Calu3 (cell line): ENCODE measurements at regions not wholly inside any gene's neighbourhood (a gene's known extent, or its start where the extent isn't known, plus 50 kb on each side); places are given as distances from the start of the nearest gene placed in this dataset.
"Not testable (repeated sequence)": the region's sequence is repeated elsewhere in the genome, so short reads cannot be mapped to it uniquely, and the experiment has no call there.

Experiments
- BruUV-seq: library from RNA; stranded (reverse); fragments of 400-500 nt; replicated peaks from 2 replicates; lab custom pipeline; 2021; lab: Mats Ljungman, UMichigan
- CTCF ChIA-PET: fragments of 300-600 bp; sonication (Branson Sonifier 250); formaldehyde crosslinking; loops from one replicate; lab custom pipeline; 2022; ENCODE audit warnings: antibody characterized with exemption; lab: Charles Lee
- DNase-seq: peaks from one replicate; pipeline ENCODE4 v3.0.0; 2022
- H3K27ac Mint-ChIP-seq: one replicate; pipeline ENCODE4 v1.8.0; 2022; ENCODE audit warnings: mixed read lengths; ENCODE audit not compliant: unreplicated experiment
- H3K27me3 Mint-ChIP-seq: one replicate; pipeline ENCODE4 v1.8.0; 2022; ENCODE audit warnings: mixed read lengths; ENCODE audit not compliant: unreplicated experiment
- H3K36me3 Mint-ChIP-seq: one replicate; pipeline ENCODE4 v1.8.0; 2022; ENCODE audit warnings: mild to moderate bottlenecking, moderate library complexity, mixed read lengths; ENCODE audit not compliant: insufficient read depth, unreplicated experiment
- H3K4me1 Mint-ChIP-seq: one replicate; pipeline ENCODE4 v1.8.0; 2022; ENCODE audit warnings: mild to moderate bottlenecking, low read depth, mixed read lengths; ENCODE audit not compliant: unreplicated experiment
- H3K4me3 Mint-ChIP-seq: one replicate; pipeline ENCODE4 v1.8.0; 2022; ENCODE audit warnings: mild to moderate bottlenecking, low read depth, moderate library complexity, mixed read lengths; ENCODE audit not compliant: unreplicated experiment
- H3K9me3 Mint-ChIP-seq: one replicate; pipeline ENCODE4 v1.8.0; 2022; ENCODE audit warnings: low read depth, mixed read lengths; ENCODE audit not compliant: unreplicated experiment
- intact Hi-C: fragments of 100-400 bp; cut with micrococcal nuclease; formaldehyde crosslinking; loops from one replicate; pipeline ENCODE4 v1.10.0; 2022; ENCODE audit not compliant: unreplicated experiment
- TF ChIP-seq, protein P1 (sequence below): fragments of 200-600 bp; IDR thresholded peaks from one replicate; pipeline ENCODE4 v1.8.0; 2022; ENCODE audit warnings: antibody characterized with exemption; ENCODE audit not compliant: unreplicated experiment

DNA sequence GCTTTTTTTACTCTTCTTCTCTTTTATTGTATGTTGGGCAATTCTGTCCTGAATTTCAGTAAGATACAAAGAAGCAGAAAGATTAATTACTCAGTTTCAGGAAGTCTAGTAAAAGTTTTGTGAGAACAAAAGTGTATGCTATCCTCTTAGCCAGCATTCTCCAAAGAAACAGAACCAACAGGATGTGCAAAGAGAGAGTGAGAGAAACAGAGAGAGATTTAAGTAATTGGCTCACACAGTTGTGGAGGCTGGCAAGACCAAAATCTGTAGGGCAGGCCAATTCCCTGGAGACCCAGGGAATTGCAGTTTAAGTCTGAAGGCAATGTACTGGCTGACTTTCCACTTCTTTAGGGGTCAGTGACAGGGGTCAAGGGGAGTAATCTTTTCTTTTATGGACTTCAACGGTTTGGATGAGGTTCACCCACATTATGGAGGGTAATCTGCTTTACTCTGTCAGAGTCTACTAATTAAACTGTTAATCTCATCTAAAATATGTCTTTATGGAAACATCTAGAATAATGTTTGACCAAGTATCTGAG, 59.2 kb upstream of the SLC39A8 start:
- BruUV-seq, result no TSS peak
- intact Hi-C loops, result no loop called here
- H3K4me3 Mint-ChIP-seq, result no peak overlapping the region

DNA sequence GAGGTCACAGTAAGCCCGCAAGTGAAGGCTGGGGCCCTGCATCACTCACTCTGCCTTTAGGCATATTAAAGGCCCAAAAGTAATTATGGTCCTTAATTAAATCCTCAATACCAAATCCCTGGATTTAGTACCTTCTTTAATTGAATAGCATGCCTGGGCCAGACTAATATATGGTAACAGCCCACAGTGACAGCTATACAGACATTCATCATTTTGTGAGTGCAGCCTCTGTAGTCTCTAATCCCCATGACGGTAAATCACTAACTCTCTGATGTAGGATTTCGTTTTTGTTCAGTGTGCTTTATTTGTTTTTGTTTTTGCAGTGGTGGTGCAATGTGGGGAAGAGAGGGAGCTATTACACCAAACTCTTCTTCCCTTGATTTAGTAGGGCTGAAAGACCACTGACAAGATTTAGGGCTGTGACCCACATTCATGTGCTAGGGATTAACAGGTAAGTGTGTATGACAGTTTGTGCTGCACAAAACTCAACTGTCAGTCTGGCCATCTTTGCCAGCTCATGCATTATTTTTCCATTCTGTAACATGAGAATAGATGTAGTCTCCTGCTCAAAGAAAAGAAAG, 60.6 kb upstream of the SLC39A8 start:
- no TSS peak for BruUV-seq
- CTCF ChIA-PET, result no interaction called here
- peaks cover 8% of the 10 kb centered on the region for H3K4me1 Mint-ChIP-seq
- no peaks in the 10 kb centered on the region for H3K9me3 Mint-ChIP-seq
- H3K27me3 Mint-ChIP-seq, result no peaks in the 10 kb centered on the region
- DNase-seq, result no peak
- intact Hi-C loops, result no loop called here
- no peak overlapping the region for H3K27ac Mint-ChIP-seq
- no peak overlapping the region for H3K4me3 Mint-ChIP-seq
- TF ChIP-seq, protein P1, sequence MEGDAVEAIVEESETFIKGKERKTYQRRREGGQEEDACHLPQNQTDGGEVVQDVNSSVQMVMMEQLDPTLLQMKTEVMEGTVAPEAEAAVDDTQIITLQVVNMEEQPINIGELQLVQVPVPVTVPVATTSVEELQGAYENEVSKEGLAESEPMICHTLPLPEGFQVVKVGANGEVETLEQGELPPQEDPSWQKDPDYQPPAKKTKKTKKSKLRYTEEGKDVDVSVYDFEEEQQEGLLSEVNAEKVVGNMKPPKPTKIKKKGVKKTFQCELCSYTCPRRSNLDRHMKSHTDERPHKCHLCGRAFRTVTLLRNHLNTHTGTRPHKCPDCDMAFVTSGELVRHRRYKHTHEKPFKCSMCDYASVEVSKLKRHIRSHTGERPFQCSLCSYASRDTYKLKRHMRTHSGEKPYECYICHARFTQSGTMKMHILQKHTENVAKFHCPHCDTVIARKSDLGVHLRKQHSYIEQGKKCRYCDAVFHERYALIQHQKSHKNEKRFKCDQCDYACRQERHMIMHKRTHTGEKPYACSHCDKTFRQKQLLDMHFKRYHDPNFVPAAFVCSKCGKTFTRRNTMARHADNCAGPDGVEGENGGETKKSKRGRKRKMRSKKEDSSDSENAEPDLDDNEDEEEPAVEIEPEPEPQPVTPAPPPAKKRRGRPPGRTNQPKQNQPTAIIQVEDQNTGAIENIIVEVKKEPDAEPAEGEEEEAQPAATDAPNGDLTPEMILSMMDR, result no peak
- H3K36me3 Mint-ChIP-seq, result no peaks in the 10 kb centered on the region

More for the DNA sequence above, 59.2 kb upstream of the SLC39A8 start:
- peaks cover 9% of the 10 kb centered on the region for H3K4me1 Mint-ChIP-seq
- H3K9me3 Mint-ChIP-seq, result no peaks in the 10 kb centered on the region
- no peak overlapping the region for H3K27ac Mint-ChIP-seq
- no peaks in the 10 kb centered on the region for H3K36me3 Mint-ChIP-seq
- H3K27me3 Mint-ChIP-seq, result no peaks in the 10 kb centered on the region
- DNase-seq, result no peak
- CTCF ChIA-PET, result no interaction called here
- TF ChIP-seq, protein P1, result no peak

DNA sequence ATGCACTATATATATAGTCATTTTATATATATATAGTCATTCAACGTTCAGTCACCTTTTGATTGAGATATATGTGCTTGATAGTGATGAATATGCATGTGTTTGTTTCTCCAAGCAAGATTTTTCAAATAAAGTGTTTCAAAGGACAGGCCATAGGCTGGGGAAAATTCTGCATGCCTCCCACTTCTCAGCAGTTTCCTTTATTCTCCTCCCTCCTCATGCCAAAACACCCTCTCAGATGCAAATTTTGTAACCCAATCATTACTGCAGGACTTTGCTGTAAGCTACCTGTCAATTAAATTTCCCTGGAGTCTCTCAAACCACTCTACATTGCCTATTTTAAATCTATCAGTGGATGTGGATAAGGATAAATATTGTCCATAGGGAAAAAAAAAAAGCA, 65.6 kb upstream of the SLC39A8 start:
- H3K4me3 Mint-ChIP-seq, H3K27me3 Mint-ChIP-seq, H3K9me3 Mint-ChIP-seq, CTCF ChIA-PET, intact Hi-C loops, H3K4me1 Mint-ChIP-seq, DNase-seq, BruUV-seq, H3K27ac Mint-ChIP-seq, H3K36me3 Mint-ChIP-seq: not testable (repeated sequence)

DNA sequence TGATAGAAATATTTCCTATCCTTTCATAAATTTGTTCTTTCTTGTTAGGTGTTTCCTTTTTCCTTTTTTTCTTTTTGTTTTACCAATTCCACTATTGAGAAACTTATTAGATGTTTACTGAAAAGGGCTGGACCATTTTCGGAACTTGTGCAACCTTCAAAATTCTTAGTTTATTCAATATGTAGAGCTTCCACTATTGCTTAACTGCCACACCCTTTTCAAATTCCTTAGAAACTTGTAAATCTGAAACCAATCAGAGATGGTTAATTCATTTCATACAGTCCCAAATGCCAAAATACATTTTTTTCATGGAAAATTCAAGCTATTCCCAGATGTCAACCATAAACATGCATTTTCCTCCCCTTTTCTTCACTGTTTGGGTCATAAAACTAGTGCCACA, 66.1 kb upstream of the SLC39A8 start:
- H3K36me3 Mint-ChIP-seq, result no peaks in the 10 kb centered on the region
- H3K27ac Mint-ChIP-seq, result no peak overlapping the region
- no peaks in the 10 kb centered on the region for H3K9me3 Mint-ChIP-seq
- H3K4me1 Mint-ChIP-seq, result no peaks in the 10 kb centered on the region
- intact Hi-C loops, result no loop called here
- no peaks in the 10 kb centered on the region for H3K27me3 Mint-ChIP-seq
- DNase-seq, result no peak
- CTCF ChIA-PET, result no interaction called here
- no TSS peak for BruUV-seq
- no peak overlapping the region for H3K4me3 Mint-ChIP-seq
- TF ChIP-seq, protein P1, result no peak

DNA sequence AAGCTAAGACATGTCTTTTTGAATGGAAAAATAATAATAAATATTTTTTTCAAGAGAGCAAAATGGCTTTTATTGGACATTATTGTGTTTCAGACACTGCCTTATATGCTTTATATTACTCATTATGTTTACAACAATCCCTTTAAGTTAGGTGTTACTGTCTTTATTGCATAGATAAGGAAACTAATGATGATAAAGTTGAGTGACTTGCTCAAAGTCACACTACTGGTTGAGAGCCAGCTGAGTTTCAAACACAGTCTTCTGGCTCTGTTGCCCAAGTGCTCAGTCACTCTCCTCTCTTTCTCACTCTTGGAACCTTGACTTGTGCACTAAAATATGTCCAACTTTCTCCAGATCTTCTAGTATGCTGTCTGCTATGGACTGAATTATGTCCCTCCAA, 71.5 kb upstream of the SLC39A8 start:
- CTCF ChIA-PET, result no interaction called here
- BruUV-seq, result no TSS peak
- intact Hi-C loops, result no loop called here

More for the DNA sequence above, 71.5 kb upstream of the SLC39A8 start:
- Mint-ChIP-seq H3K4me3 (no peak overlapping the region), H3K4me1 (no peaks in the 10 kb centered on the region), H3K36me3 (no peaks in the 10 kb centered on the region), H3K27me3 (no peaks in the 10 kb centered on the region), H3K9me3 (no peaks in the 10 kb centered on the region), H3K27ac (no peak overlapping the region)
- DNase-seq, result no peak
- TF ChIP-seq, protein P1, result no peak
